Erythroblast (primary cell): ENCODE measurements at regions not wholly inside any gene's neighbourhood (a gene's known extent, or its start where the extent isn't known, plus 50 kb on each side); places are given as distances from the start of the nearest gene placed in this dataset.

Experiments
- GATA1 ChIP-seq: IDR thresholded peaks from 2 replicates; pipeline ENCODE4 v1.6.1; 2011; ENCODE audit warnings: low read depth, mild to moderate bottlenecking, control low read depth, low read length, moderate library complexity
- POLR2A ChIP-seq: IDR thresholded peaks from 2 replicates; pipeline ENCODE4 v1.6.1; 2011; ENCODE audit warnings: mild to moderate bottlenecking, low read length

DNA sequence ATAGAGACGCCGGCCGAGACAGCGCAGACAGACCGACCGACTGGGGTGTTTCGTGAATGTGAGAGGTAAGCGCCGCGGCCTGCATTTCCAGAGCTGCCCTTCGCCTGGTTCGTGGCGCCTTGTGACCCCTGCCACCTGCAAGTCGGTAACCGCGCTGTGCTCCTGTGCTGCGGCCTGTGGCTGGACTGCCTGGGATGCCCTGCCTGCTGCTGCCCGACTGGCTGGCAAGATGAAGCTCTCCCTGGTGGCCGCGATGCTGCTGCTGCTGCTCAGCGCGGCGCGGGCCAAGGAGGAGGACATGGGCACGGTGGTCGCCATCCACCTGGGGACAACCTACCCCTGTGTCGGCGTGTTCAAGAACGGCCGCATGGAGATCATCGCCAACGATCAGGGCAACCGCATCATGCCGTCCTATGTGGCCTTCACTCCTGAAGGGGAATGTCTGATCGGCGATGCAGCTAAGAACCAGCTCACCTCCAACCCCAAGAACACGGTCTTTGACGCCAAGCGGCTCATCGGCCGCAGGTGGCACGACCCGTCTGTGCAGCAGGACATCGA is 150.8 kb downstream of the RRAGC start:
- TF ChIP-seq POLR2A (no peak), GATA1 (no peak)
